HepG2 (cell line): ENCODE measurements at regions not wholly inside any gene's neighbourhood (a gene's known extent, or its start where the extent isn't known, plus 50 kb on each side); places are given as distances from the start of the nearest gene placed in this dataset.

Source experiments
- SIN3A ChIP-seq: IDR thresholded peaks from 2 replicates; pipeline ENCODE4 v1.6.1; 2011; ENCODE audit warnings: low read depth, mild to moderate bottlenecking, control low read depth, low read length, borderline replicate concordance
- TFAP4 ChIP-seq: sonication (generic); IDR thresholded peaks from 2 replicates; pipeline ENCODE4 v1.6.1; 2016; ENCODE audit warnings: low read depth, borderline replicate concordance

GRCh38 chr17:83186751-83187421, 107.5 kb downstream of the METRNL start:
- TF ChIP-seq TFAP4 (no peak), SIN3A (no peak)
